HG02759 (cell line): ENCODE measurements at regions not wholly inside any gene's neighbourhood (a gene's known extent, or its start where the extent isn't known, plus 50 kb on each side); places are given as distances from the start of the nearest gene placed in this dataset.
"Not testable (repeated sequence)": the region's sequence is repeated elsewhere in the genome, so short reads cannot be mapped to it uniquely, and the experiment has no call there.

ENCODE experiments used
- ATAC-seq: cut with Tn5 transposase; IDR thresholded peaks from one replicate; pipeline ENCODE4 v1.9.1; 2021; ENCODE audit warnings: mild to moderate bottlenecking, moderate library complexity; ENCODE audit not compliant: unreplicated experiment

GRCh38 chr3:157921811-157922210 is 184.4 kb downstream of the SHOX2 start:
- ATAC-seq, result no peak

- ATAC-seq, result no peak
Measured at GRCh38 chr3:157920822-157921700, 185.2 kb downstream of the SHOX2 start.

- ATAC-seq, result no peak
Measured at GRCh38 chr3:157919319-157919887, 186.8 kb downstream of the SHOX2 start.

- ATAC-seq, result no peak
Measured at GRCh38 chr3:157918402-157918801, 187.8 kb downstream of the SHOX2 start.

GRCh38 chr3:157916672-157917071 is 189.5 kb downstream of the SHOX2 start:
- ATAC-seq, result no peak

GRCh38 chr3:157914882-157915281 is 191.3 kb downstream of the SHOX2 start:
- ATAC-seq, result no peak

GRCh38 chr3:157913741-157914150 is 192.5 kb downstream of the SHOX2 start:
- ATAC-seq, result no peak

GRCh38 chr3:157912514-157913451 is 193.4 kb downstream of the SHOX2 start:
- no peak for ATAC-seq

- no peak for ATAC-seq
Measured at GRCh38 chr3:157906627-157907026, 199.6 kb downstream of the SHOX2 start.

GRCh38 chr3:157905885-157906284 is 200.3 kb downstream of the SHOX2 start:
- no peak for ATAC-seq

GRCh38 chr3:157902680-157903079 is 203.5 kb downstream of the SHOX2 start:
- ATAC-seq, result not testable (repeated sequence)

- ATAC-seq, result no peak
Measured at GRCh38 chr3:157888040-157888439, 218.2 kb downstream of the SHOX2 start.

GRCh38 chr3:157876556-157876955 is 229.7 kb downstream of the SHOX2 start:
- no peak for ATAC-seq

GRCh38 chr3:157872902-157873301 is 233.3 kb downstream of the SHOX2 start:
- ATAC-seq, result no peak

GRCh38 chr3:157871838-157872460 is 234.3 kb downstream of the SHOX2 start:
- ATAC-seq, result no peak

GRCh38 chr3:157871248-157871647 is 235.0 kb downstream of the SHOX2 start:
- no peak for ATAC-seq

GRCh38 chr3:157868946-157869345 is 237.3 kb downstream of the SHOX2 start:
- no peak for ATAC-seq

- ATAC-seq, result no peak
Measured at GRCh38 chr3:157868196-157868595, 238.0 kb downstream of the SHOX2 start.

- ATAC-seq, result peak; percentile 93
Measured at GRCh38 chr3:157865352-157866000, 240.7 kb downstream of the SHOX2 start.

- ATAC-seq, result no peak
Measured at GRCh38 chr3:157861076-157861765, 245.0 kb downstream of the SHOX2 start.
